Upper lobe of left lung (tissue), 4 donors: ENCODE measurements at regions not wholly inside any gene's neighbourhood (a gene's known extent, or its start where the extent isn't known, plus 50 kb on each side); places are given as distances from the start of the nearest gene placed in this dataset.

Experiments used
- EP300 ChIP-seq, 4 donors: sonication (generic); formaldehyde crosslinking; IDR thresholded peaks; one replicate each; pipeline ENCODE4 v1.5.1; 2017; ENCODE audit warnings: antibody characterized with exemption in 4 of 4, control low read depth in 2 of 4
- POLR2A ChIP-seq, 4 donors: fragments of 450-650 bp; IDR thresholded peaks; one replicate each; pipeline ENCODE4 v1.5.1; 2016 to 2017; ENCODE audit warnings: antibody characterized with exemption in 4 of 4, mild to moderate bottlenecking in 2 of 4
- POLR2AphosphoS5 ChIP-seq, 2 donors: sonication (generic); formaldehyde crosslinking; IDR thresholded peaks; one replicate each; pipeline ENCODE4 v1.5.1; 2017; ENCODE audit warnings: antibody characterized with exemption in 2 of 2

- TF ChIP-seq POLR2A (IDR thresholded peaks at IDR 0.05) (no peak), POLR2AphosphoS5 (IDR thresholded peaks at IDR 0.05) (no peak), EP300 (IDR thresholded peaks at IDR 0.05) (no peak)
These were observed 100.4 kb upstream of the PLXNC1 start for GRCh38 chr12:94047781-94048567.
